HEK293 (cell line): ENCODE measurements at regions not wholly inside any gene's neighbourhood (a gene's known extent, or its start where the extent isn't known, plus 50 kb on each side); places are given as distances from the start of the nearest gene placed in this dataset.
"Not testable (repeated sequence)": the region's sequence is repeated elsewhere in the genome, so short reads cannot be mapped to it uniquely, and the experiment has no call there.

Experiments
- CTCF ChIA-PET: fragments of 350-600 bp; formaldehyde crosslinking; extraction: SDS; loops from one replicate; lab custom pipeline; 2021; ENCODE audit warnings: antibody characterized with exemption; lab: Yijun Ruan, JAX
- POLR2A ChIA-PET: fragments of 300-600 bp; formaldehyde crosslinking; extraction: SDS; loops from one replicate; lab custom pipeline; 2020; ENCODE audit warnings: antibody characterized with exemption, inconsistent platforms; lab: Yijun Ruan, JAX
- H3K27ac ChIP-seq: fragments of 200-500 bp; sonication (Bioruptor generic); 2 replicates; pipeline ENCODE4 v1.5.1; 2014; ENCODE audit warnings: low read depth, low read length, control low read depth, inconsistent platforms; ENCODE audit errors: extremely low read depth
- H3K36me3 ChIP-seq, 2 experiments: fragments of 200-500 bp in 1 of 2; sonication (Bioruptor generic) in 1 of 2; 1 replicate in 1 of 2; 2 replicates in 1 of 2; pipeline ENCODE4 v1.5.1; 2014 to 2017; ENCODE audit warnings: inconsistent platforms in 2 of 2, low read length in 2 of 2; ENCODE audit not compliant: control insufficient read depth in 2 of 2, insufficient read depth in 1 of 2
- H3K4me1 ChIP-seq: fragments of 200-500 bp; sonication (Bioruptor generic); 2 replicates; pipeline ENCODE4 v1.5.1; 2014; ENCODE audit warnings: mild to moderate bottlenecking, low read length, inconsistent platforms; ENCODE audit not compliant: control insufficient read depth, insufficient read depth
- H3K4me3 ChIP-seq: 2 replicates; pipeline ENCODE4 v1.5.1; 2011; ENCODE audit warnings: low read depth, mild to moderate bottlenecking, control low read depth, low read length, moderate library complexity
- H3K9me3 ChIP-seq: fragments of 200-500 bp; sonication (Bioruptor generic); 2 replicates; pipeline ENCODE4 v1.5.1; 2014; ENCODE audit warnings: low read depth, low read length, inconsistent platforms; ENCODE audit not compliant: control insufficient read depth, insufficient read depth
- IKZF3 ChIP-seq: fragments of 450-650 bp; IDR thresholded peaks from 2 replicates; pipeline ENCODE4 v1.5.0; 2018; ENCODE audit warnings: missing biosample characterization, mild to moderate bottlenecking, missing genetic modification characterization, moderate library complexity
- KLF9 ChIP-seq: fragments of 450-650 bp; formaldehyde crosslinking; IDR thresholded peaks from 2 replicates; pipeline ENCODE4 v1.5.1; 2016; ENCODE audit warnings: missing biosample characterization, missing genetic modification characterization, low read depth
- ZBTB8A ChIP-seq: fragments of 450-650 bp; formaldehyde crosslinking; IDR thresholded peaks from 2 replicates; pipeline ENCODE4 v1.5.1; 2016; ENCODE audit warnings: missing biosample characterization, missing genetic modification characterization
- ZNF138 ChIP-seq: fragments of 450-650 bp; formaldehyde crosslinking; IDR thresholded peaks from 2 replicates; pipeline ENCODE4 v1.5.1; 2016; ENCODE audit warnings: missing biosample characterization, missing genetic modification characterization, borderline replicate concordance
- ZNF23 ChIP-seq: fragments of 450-650 bp; formaldehyde crosslinking; IDR thresholded peaks from 2 replicates; pipeline ENCODE4 v1.5.1; 2016; ENCODE audit warnings: missing biosample characterization, missing genetic modification characterization, borderline replicate concordance
- ZNF302 ChIP-seq: fragments of 450-650 bp; formaldehyde crosslinking; IDR thresholded peaks from 2 replicates; pipeline ENCODE4 v1.5.1; 2016; ENCODE audit warnings: missing biosample characterization, missing genetic modification characterization, low read depth
- ZNF341 ChIP-seq: fragments of 450-650 bp; formaldehyde crosslinking; IDR thresholded peaks from 2 replicates; pipeline ENCODE4; 2016; ENCODE audit warnings: low read depth, missing biosample characterization, missing genetic modification characterization
- ZNF391 ChIP-seq: fragments of 450-650 bp; formaldehyde crosslinking; IDR thresholded peaks from 2 replicates; pipeline ENCODE4 v1.5.1; 2016; ENCODE audit warnings: low read depth, missing biosample characterization, missing genetic modification characterization, borderline replicate concordance
- ZNF530 ChIP-seq: fragments of 450-650 bp; formaldehyde crosslinking; IDR thresholded peaks from 2 replicates; pipeline ENCODE4 v1.5.1; 2016; ENCODE audit warnings: low read depth, missing biosample characterization, missing genetic modification characterization
- ZNF549 ChIP-seq: fragments of 450-650 bp; IDR thresholded peaks from 2 replicates; pipeline ENCODE4 v1.5.1; 2018; ENCODE audit warnings: missing biosample characterization, missing genetic modification characterization, mild to moderate bottlenecking, inconsistent platforms, moderate library complexity
- ZNF837 ChIP-seq: fragments of 450-650 bp; formaldehyde crosslinking; IDR thresholded peaks from 2 replicates; pipeline ENCODE4 v1.5.1; 2016; ENCODE audit warnings: missing biosample characterization, missing genetic modification characterization
- ZSCAN23 ChIP-seq: fragments of 450-650 bp; formaldehyde crosslinking; IDR thresholded peaks from 2 replicates; pipeline ENCODE4 v1.5.1; 2016; ENCODE audit warnings: missing biosample characterization, missing genetic modification characterization
- TF ChIP-seq, protein P1 (sequence below): fragments of 450-650 bp; formaldehyde crosslinking; IDR thresholded peaks from 2 replicates; pipeline ENCODE4 v1.5.1; 2016; ENCODE audit warnings: missing biosample characterization, missing genetic modification characterization
- TF ChIP-seq, protein P2 (sequence below): fragments of 450-650 bp; formaldehyde crosslinking; IDR thresholded peaks from 2 replicates; pipeline ENCODE4 v1.5.1; 2016; ENCODE audit warnings: missing biosample characterization, missing genetic modification characterization
- TF ChIP-seq, protein P3 (sequence below): fragments of 450-650 bp; formaldehyde crosslinking; IDR thresholded peaks from 2 replicates; pipeline ENCODE4 v1.5.1; 2016; ENCODE audit warnings: missing biosample characterization, missing genetic modification characterization

DNA sequence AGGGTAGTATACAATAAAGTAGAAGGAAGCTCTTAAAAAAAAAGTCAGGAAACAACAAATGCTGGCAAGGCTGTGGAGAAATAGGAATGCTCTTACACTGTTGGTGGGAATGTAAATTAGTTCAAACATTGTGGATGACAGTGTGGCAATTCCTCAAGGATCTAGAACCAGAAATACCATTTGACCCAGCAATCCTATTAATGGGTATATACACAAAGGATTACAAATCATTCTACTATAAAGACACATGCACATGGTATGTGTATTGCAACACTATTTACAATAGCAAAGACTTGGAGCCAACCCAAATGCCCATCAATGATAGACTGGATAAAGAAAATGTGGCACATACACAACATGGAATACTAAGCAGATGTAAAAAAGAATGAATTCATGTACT, 444.9 kb upstream of the EPHA5 start:
- H3K36me3 ChIP-seq, H3K27ac ChIP-seq, H3K4me3 ChIP-seq, CTCF ChIA-PET, H3K4me1 ChIP-seq, H3K9me3 ChIP-seq, POLR2A ChIA-PET: not testable (repeated sequence)

DNA sequence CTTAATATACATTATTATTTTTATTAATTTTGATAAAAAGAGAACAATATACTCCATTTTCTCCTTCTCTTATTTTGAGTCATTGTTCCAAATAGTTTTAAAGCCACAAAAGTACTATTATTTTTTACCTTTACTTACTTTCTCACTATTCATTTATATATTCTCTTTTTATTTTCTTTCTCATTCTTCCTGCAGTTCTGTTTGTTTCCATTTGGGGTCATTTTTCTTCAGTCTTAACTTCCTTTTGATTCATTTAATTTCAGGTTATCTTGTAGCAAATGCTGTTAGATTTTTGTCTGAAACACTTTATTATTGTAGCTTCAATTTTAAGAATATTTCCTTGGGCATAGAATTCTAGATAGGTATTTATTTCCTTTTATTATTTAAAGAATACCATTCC, 438.6 kb upstream of the EPHA5 start:
- POLR2A ChIA-PET = no interaction called here
- H3K4me1 ChIP-seq = no peaks in the 10 kb centered on the region

DNA sequence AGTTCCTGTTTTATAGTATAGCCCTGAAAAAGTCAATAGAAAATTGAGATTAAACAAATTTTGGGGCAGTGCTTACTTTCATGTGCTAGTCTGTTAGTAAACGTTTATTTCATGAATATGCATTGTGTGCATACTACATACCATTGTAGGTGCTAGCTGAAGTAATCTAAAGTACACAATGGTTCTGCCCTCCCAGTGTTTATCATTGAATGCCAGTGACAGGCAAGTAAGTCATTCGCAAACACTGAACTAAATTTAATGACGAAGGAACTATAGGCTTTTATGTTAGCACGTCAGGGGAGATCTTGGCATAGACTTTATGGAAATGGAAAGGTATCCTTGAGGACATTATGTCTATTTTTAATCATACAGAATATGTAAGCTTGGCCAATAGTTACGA, 426.9 kb upstream of the EPHA5 start:
- H3K4me1 ChIP-seq = no peaks in the 10 kb centered on the region
- H3K9me3 ChIP-seq = no peaks in the 10 kb centered on the region
- TF ChIP-seq, protein P1, sequence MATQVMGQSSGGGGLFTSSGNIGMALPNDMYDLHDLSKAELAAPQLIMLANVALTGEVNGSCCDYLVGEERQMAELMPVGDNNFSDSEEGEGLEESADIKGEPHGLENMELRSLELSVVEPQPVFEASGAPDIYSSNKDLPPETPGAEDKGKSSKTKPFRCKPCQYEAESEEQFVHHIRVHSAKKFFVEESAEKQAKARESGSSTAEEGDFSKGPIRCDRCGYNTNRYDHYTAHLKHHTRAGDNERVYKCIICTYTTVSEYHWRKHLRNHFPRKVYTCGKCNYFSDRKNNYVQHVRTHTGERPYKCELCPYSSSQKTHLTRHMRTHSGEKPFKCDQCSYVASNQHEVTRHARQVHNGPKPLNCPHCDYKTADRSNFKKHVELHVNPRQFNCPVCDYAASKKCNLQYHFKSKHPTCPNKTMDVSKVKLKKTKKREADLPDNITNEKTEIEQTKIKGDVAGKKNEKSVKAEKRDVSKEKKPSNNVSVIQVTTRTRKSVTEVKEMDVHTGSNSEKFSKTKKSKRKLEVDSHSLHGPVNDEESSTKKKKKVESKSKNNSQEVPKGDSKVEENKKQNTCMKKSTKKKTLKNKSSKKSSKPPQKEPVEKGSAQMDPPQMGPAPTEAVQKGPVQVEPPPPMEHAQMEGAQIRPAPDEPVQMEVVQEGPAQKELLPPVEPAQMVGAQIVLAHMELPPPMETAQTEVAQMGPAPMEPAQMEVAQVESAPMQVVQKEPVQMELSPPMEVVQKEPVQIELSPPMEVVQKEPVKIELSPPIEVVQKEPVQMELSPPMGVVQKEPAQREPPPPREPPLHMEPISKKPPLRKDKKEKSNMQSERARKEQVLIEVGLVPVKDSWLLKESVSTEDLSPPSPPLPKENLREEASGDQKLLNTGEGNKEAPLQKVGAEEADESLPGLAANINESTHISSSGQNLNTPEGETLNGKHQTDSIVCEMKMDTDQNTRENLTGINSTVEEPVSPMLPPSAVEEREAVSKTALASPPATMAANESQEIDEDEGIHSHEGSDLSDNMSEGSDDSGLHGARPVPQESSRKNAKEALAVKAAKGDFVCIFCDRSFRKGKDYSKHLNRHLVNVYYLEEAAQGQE (tag by site-specific recombination) = no peak
- TF ChIP-seq, protein P2, sequence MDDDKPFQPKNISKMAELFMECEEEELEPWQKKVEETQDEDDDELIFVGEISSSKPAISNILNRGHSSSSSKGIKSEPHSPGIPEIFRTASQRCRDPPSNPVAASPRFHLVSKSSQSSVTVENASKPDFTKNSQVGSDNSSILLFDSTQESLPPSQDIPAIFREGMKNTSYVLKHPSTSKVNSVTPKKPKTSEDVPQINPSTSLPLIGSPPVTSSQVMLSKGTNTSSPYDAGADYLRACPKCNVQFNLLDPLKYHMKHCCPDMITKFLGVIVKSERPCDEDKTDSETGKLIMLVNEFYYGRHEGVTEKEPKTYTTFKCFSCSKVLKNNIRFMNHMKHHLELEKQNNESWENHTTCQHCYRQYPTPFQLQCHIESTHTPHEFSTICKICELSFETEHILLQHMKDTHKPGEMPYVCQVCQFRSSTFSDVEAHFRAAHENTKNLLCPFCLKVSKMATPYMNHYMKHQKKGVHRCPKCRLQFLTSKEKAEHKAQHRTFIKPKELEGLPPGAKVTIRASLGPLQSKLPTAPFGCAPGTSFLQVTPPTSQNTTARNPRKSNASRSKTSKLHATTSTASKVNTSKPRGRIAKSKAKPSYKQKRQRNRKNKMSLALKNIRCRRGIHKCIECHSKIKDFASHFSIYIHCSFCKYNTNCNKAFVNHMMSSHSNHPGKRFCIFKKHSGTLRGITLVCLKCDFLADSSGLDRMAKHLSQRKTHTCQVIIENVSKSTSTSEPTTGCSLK (tag by site-specific recombination) = no peak
- no peak for TF ChIP-seq ZNF530 (tag by site-specific recombination)
- no peak for TF ChIP-seq ZNF302
- no peak for TF ChIP-seq ZNF549 (tag by site-specific recombination)
- TF ChIP-seq, protein P3, sequence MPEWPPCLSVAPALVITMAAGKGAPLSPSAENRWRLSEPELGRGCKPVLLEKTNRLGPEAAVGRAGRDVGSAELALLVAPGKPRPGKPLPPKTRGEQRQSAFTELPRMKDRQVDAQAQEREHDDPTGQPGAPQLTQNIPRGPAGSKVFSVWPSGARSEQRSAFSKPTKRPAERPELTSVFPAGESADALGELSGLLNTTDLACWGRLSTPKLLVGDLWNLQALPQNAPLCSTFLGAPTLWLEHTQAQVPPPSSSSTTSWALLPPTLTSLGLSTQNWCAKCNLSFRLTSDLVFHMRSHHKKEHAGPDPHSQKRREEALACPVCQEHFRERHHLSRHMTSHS (tag by site-specific recombination) = no peak
- TF ChIP-seq ZBTB8A (tag by site-specific recombination) = no peak
- TF ChIP-seq ZSCAN23 (tag by site-specific recombination) = no peak
- POLR2A ChIA-PET = no interaction called here
- no peak overlapping the region for H3K27ac ChIP-seq
- no peak overlapping the region for H3K4me3 ChIP-seq
- H3K36me3 ChIP-seq = no peaks in the 10 kb centered on the region
- CTCF ChIA-PET = no interaction called here

More for the DNA sequence above, 438.6 kb upstream of the EPHA5 start:
- Histone ChIP-seq H3K9me3 (no peaks in the 10 kb centered on the region), H3K36me3 (no peaks in the 10 kb centered on the region), H3K27ac (no peak overlapping the region), H3K4me3 (no peak overlapping the region)
- no peak for TF ChIP-seq IKZF3 (tag by site-specific recombination)
- no peak for TF ChIP-seq ZNF138 (tag by site-specific recombination)
- TF ChIP-seq, protein P3 (tag by site-specific recombination) = no peak
- TF ChIP-seq ZNF23 = no peak
- TF ChIP-seq, protein P2 (tag by site-specific recombination) = no peak
- TF ChIP-seq ZNF341 (tag by site-specific recombination) = no peak
- TF ChIP-seq KLF9 (tag by site-specific recombination) = no peak
- TF ChIP-seq ZNF837 (tag by site-specific recombination) = no peak
- no peak for TF ChIP-seq ZNF391 (tag by site-specific recombination)
- CTCF ChIA-PET = interaction anchor here (0.6 to 0.8 kb wide), 3 partner anchors 10 to 318 kb away, joined by 3 to 5 read pairs (median 4); no protein-coding TSS in a partner anchor
